NCI-H1105 (cell line): ENCODE measurements at regions not wholly inside any gene's neighbourhood (a gene's known extent, or its start where the extent isn't known, plus 50 kb on each side); places are given as distances from the start of the nearest gene placed in this dataset.

Source experiments
- DNase-seq: peaks from one replicate; lab custom pipeline; 2025; lab: John Stamatoyannopoulos, UW

DNA sequence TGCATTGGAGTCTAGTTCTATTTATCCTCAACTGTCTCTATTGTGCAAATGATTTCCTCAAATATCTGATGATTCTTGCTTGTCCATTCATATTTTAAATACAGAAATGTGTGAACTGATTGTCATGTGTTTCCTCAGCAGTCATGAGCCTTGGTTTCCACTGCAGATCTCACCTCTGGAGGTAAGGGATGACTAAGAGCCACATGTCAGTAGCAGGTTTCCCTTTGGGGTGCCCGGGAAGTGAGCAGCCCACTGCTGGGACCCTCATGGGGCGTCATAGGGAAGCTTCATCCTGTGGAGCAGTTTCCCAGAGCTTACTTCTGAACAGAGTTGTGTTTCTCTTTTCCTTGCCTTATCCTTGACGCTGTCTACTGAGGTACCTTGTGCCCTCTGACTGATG lies 149.2 kb upstream of the TOPAZ1 start:
- no peak for DNase-seq

DNA sequence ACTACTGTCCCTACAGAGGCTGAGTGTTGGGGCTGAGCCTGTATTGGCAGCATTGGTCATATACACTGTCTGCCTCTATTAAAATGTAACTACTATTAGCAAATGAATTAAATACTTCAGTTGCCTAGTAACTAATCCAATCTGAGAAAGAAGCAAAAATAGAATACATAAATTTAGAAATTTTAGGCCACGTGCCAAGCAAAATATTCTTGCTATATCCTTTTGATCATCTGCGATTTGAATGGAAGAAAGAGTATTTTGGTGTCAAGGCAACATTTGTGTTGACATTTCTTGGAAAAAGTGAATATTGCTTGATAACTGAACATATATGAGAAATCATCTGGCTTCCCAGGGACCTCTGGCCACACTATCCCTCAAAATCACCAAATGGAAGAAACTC lies 148.2 kb upstream of the TOPAZ1 start:
- DNase-seq = no peak

DNA sequence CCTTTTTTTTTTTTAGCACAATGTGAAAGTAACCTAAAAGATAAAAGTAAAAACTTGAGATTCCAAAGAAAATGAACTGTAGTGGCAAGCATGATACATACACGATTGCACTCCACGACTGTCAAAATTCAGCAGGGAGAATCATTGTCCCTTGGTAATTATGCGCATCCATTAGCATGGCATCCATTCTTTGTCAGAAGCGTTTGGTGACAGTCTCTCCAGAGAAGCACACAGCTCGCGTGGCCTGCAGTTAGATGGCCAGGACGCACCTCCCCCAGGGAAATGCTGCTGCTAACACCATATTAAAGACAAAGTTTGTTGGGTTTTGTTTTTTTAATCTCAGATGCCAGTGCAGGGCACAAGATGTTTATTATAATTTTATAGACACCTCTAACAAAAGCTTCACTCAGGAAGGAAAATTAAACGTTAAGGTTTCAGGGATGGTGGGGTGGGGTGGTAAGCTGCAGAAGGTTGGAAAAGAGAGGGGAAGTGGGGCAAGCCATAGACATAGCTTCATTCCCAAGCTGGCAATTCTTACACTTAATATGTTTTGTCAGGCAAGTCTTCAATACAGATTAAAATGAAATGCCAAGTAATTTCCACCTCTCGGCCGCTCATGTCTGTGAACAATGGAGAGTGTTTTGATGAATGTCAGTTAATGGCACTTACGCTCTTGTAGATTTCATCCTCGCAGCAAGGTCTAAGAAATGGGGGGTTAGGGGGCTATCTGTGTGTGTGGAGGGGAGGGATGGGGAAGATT lies 142.8 kb upstream of the TOPAZ1 start:
- no peak for DNase-seq

DNA sequence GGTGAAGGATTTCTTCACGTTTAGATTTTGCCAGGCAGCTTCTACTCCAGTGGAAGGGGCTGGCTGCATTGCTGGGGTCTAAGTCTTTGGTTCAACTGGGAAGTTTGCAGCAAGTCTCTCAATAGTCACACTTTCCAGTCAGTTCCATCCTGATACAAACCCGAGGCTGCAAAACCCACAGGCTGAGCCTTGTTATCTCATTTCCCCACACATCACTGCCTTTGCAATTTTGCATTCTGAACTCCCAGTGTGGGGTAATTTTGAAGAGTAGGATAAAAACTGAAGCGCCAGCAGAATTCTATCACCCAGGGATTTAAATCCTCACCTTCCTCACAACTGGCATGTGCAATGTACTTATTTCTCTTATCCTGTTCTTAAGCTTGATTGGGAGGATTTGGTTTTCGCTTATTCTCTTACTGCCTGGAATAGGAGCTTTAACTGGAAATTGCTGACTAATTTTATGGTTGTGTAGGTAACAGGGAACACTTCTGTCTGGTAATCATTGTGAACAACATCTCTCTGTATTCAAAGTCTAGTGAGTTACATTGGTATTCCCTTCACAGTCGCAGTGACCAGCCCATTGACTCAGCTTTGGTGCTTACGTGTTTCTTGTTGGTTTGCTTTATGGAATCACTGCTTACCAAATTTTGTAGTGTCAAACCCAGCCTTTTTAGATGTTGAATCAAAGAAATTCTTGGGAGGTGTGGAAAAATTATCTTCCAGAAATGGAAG lies 142.0 kb upstream of the TOPAZ1 start:
- no peak for DNase-seq

DNA sequence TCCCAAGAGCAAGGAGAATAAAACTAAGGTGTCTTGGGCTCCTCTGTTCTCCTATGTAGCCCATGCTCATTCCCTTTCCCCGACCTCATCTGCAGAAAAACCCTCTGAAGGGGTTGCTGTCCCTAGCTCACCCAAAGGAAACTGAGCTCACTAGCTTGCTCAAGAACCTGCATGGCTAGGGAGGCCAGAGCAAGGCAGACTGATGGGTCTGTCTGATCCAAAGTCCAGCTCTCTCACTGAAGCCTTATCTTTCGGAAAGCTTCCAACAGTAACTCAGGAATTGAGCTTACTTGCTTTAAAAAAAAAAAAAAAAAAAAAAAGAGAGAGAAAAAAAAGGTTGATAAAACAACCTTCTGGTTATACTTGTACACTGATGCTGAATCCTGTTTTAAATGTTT lies 141.4 kb upstream of the TOPAZ1 start:
- no peak for DNase-seq

DNA sequence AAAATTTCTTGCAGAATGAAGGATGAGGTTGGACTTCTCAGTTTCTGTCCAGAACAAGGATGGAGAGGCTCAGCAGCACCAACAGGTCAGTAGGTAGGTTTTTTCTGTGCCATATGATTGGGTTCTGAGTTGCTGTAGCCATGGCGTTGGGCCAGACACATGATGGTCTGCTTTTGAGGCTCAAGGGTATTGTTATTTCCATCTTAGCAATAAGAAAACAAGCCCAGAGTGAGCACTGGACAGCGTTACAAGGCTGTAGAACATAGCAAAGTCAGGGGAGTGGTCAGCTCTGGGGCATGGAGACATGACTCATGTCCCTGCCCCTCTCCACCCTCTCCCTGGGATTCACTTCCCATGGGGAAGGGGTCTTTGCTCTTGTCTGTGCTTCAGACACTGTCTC lies 137.6 kb upstream of the TOPAZ1 start:
- no peak for DNase-seq

DNA sequence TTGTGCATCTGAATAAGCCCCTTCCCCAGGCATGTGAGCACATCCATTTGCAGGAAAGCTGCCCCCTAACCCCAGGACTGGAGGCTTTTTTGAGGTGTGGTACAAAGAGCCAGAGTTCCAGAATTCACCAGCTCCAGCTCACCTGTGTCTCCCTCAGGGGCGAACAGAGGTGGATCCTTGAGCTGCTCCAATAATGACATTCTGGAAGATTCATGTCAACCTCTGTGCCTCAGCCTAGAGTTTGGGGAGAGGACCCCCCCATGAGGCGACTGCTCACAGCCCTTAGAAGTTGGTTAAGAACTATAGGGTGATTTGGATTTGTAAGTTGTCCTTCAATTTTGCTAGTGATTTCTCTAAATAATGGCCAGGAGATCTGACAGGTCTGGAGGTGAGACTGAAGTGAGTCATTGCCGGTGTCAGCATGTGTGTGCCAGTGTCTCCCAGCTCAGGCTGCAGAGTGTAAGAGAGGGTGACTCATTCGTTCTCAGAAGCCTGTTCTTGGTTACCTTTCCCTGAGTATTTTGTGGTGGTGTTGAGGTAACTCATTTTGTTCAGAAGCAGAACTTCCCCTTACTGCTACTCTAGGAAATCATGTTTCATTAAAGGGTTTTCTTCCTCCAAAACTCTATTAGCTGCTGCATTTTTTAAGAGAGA lies 136.9 kb upstream of the TOPAZ1 start:
- DNase-seq = no peak

DNA sequence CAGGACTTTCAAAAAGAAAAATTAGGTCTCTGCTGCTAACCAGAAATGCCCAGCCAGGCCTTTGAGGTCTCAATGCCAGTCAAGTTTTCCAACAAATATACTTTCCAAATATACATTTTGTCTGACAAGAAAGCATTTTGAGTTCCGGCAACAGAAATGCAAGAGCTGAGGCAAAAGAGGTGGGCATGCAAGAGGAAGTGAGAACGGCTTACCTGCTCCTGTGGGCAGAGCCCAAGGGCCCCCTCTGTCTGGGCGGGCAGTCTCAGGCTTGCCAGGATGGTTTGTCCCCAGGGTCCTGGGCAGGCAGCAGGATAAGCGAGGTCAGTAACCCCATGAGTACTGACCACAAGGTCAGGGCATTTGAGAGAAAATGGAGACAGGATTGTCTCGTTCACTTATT lies 136.1 kb upstream of the TOPAZ1 start:
- DNase-seq = no peak

DNA sequence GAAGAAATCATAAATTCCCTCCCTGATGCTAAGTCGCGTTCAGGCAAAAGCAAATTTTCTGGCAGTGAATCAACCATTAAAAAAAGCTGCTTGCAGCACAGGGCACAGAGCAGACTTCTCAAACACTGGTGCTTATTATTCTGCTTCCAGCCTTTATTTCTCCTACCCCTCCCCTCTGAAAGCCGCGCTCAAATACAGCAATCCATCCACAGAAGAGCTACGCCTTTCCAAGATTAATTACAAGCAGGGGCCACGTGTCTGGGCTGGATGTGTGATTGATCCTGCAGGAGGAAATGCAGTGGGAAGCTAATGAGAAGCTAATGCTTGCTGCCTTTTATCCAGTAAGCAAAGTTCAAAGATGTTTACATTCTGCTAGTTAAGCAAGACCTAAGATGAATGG lies 134.9 kb upstream of the TOPAZ1 start:
- no peak for DNase-seq

DNA sequence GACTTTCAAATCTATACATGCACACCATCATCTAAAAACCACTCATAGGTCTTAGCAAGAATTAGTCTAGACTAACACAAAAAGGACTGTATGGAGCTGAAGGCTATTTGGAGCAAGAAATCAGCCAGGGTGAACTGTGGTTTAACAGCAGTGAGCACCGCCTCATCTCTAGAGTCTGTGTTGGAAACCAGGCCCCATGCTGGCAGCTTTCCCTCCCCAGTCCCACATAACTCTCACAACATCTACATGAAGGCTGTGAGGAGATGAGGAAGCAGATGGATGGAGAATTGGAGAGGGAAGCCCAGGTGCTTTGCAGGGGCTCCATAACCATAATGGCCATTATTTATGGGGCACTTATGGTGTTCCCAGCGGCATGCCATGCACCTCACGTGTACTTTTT lies 133.2 kb upstream of the TOPAZ1 start:
- no peak for DNase-seq

DNA sequence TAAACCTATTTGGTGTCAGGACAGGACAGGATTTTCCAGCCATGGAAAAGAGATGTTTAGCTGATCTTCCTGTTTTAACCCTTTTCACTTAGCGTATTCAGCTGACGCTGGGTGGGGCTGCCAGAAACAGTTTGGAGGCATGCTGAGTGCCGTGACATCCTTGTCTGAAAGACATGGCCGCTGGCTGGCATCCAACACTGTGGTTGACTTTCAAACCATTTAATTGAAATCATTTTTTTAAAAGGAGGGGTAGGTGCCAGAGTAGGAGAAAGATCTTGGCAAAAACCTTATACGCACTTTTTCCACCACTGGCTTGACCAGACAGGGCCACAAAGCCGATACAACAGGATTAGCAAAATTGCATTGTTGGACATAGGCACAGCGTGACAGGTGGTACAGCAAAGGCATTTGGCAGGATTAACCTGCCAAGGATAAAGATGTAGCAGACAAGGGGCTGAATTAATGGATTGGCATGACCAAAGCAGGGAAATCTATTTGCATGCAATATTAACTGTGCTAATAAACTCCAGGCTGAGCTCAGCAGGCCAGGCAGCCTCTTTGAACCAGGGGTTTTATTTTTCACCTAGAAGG lies 131.8 kb upstream of the TOPAZ1 start:
- no peak for DNase-seq

DNA sequence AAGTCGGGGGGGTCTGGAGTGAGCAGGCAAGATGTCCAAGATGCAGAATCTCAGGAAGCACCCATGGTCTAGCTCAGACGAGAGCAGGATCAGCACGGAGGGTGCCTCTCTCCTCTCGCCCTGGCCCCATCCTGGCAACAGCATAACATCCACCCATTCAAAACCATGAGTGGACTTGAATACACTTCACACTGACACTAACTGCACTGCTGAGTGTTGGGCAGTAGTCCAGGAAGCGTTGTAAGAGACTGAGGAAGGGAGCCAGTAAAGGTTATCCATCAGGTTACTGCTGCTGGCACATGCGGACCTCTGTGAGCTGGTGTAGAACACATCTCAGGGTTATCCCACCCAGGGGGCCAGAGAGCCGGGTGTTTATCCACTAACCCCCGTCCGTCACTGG lies 131.0 kb upstream of the TOPAZ1 start:
- no peak for DNase-seq

DNA sequence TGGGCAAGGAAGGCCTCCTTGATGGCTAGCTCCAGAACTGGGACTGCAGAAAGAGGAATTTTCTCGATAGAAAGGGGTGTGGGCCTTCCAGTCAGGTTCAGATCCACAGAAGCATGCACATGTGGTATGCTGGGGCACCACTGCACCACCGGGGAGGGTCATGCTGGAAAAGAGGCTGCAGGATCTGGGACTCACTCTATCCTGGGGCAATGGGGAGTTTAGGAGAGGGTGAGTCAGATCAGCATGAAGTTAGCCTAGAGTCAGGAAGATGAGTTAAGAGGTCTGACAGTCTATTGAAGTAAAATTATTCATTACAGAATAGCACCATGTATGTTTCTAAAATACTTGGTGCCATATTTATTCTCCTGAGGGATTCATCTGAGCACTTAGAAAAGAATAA lies 130.2 kb upstream of the TOPAZ1 start:
- DNase-seq = no peak

DNA sequence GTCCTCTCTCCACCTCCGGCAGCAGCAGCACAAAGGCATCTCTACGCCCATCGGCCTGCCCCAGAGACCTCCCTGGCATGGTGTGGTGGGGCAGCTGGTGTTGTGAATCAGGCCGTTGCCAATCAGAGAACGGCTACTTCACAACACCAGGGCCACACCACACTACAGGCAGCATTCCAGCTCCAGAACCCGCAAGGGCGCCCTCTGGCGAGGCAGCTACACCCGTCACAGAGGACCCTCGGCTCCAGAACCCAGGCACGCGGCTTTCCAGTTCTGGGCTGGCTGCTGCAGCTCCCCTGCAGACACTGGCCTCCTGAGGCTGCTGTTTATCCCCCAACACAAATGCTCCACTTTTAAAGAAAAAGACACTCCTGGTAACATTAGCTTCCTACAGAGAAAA lies 127.5 kb upstream of the TOPAZ1 start:
- DNase-seq = no peak

DNA sequence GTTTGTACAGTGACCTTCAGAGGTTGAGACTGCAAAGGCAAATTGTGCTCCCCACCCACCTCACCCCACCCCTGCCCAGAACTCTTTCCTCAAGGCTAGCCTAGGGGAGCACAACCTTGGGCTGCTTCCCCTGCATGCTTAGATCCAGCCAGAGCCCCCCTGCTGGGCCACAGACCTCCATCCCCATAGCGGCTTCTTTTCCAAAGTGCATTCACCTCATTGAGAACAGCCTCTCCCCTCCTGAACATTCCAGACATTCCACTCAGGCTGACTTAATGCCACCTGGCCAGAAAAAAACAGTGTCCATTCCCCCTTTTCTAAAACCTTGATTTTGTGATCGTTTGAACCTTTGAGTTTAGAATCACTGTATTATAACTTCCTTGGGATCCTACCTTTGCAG lies 124.4 kb upstream of the TOPAZ1 start:
- DNase-seq = no peak

DNA sequence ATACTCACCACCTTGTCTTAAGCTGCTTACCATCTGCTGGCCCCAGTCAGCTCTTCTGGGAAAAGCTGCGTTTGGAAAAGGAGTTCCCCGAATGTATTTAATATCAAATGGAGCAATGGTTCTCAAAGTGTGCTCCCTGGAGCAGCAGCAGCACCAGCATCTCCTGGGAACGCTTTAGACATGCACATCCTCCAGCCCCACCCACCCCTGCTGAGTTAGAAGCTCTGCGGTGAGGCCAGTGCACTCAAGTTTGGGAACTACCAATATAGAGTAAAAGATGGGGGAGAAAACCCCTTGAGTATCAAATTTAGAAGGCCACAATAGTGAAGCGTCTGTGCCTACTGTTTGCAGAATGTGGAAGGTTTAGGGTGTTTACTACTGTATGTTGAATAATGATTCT lies 124.0 kb upstream of the TOPAZ1 start:
- no peak for DNase-seq

DNA sequence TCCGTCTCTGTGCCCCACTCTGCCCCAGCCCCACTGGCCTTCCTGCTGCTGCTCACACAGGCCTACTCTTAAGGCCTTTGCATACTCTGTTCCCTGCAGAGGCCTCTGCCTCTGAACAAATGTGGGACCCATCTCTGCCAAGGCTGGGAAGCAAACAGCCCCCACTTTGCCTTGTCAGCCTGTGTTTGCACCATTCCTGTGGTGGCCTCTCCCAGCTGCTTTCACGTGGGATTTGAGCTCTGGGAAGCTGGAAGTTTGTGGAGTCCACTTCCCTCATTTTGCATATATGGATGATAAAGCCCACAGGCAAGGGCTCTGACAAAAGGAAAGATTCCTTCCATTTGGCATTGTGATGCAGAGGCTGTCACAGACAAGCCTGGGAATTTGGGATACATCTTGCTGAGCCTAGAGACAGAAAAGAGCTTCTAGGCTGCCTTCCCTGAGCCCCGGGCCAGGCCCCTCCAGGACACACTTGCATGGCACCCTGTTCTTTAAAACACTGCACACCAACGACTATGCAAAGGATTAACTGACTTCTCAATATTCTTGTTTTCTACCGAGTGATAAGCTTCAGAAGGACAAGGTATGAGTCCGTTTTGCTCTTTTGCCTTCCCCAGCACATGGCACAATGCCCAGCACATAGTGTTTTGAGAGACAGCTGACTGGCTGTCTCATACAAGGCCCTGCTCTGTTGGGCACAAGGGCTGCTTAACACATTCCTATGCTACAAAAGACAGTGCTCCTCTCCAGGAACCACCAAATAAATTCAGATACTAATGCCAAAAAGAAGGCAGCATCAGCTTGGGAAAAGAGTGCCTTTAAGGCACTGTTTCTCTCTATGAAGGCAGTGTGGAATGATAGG lies 120.7 kb upstream of the TOPAZ1 start:
- DNase-seq = no peak

DNA sequence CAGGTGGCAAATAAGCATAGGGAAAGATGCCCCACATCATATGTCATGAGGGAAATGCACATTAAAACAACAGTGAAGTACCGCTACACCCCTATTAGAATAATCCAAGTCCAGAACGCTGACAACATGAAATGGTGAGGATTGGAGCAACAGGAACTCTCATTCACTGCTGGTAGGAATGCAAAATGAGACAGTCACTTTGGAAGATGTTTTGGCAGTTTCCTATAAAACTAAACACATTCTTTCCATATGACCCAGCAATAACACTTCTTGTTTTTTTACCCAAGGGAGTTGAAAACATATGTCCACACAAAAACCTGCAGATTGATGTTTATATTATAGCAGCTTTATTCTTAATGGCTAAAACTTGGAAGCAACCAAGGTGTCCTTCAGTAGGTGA lies 116.4 kb upstream of the TOPAZ1 start:
- DNase-seq = no peak

DNA sequence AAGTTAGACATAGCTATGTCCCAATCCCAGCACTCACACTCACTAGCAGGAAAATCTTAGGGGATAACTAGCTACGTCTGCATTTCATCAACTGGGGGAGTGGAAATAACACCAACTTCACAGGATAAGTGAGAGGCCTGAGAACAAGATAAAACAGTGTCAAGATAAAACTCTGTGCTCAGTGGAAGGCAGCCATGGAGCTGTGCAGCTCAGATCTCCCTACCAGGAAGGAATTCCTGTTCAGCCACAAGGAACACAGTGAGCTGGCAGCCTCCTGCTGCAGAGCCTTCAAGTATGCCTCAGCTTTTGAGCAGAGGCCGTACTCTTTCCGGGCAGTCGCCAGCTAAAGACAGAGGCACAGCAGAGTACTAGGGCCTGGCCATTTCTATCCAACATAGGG lies 115.8 kb upstream of the TOPAZ1 start:
- DNase-seq = no peak

DNA sequence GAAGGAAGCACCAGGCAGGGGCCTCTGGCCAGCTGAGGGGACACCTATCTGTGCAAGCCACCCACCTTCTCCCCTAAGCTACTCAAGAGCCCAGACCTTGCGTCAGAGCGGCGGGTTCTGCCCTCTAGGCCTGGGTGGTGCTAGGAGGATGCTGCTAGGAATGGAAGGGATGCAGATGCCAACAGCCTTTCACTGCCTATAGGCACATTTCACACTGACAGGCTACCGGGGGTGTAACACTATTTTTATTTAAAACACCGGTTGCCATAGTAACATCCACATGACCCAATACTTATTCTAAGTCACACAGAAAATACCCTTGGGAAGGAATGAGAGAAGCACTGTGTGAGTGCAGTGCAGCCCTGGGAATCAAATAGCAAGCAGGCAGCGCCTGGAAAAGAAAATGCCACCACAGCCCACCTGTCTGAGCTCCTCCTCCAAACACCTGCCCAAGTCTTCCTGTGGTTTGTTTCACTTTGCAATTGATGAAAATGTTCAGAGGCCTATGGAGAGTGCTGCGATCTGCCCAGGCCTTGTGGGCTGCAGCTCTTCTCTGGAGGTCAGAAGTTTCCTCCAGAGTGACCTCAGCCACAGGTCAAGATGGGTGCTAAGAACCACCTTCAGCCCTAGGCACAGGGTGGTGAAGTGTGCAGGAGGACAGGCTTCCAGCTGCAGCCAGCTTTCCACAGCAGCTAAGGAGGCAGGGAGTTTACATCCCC lies 113.5 kb upstream of the TOPAZ1 start:
- DNase-seq = no peak

DNA sequence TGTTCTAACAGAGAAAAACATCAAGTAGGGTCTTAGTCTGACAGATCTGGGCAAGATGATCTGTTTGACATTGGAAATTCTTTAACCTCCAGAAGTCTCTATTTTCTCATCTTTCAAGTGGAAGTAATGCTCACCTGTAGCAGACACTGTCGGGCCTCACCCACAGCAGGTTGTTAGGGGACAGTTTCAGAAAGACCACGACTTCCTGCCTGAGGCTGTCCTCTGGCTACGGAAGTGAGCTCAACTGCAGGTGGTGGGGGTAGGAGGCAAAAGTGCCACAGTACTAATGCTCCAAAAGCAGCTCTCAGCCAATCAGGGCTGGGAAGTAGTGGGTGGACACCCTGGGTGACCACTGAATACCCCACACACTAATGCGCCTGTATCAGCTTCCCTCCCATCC lies 111.4 kb upstream of the TOPAZ1 start:
- DNase-seq = no peak
